HG02852 (cell line): ENCODE measurements at regions not wholly inside any gene's neighbourhood (a gene's known extent, or its start where the extent isn't known, plus 50 kb on each side); places are given as distances from the start of the nearest gene placed in this dataset.
"Not testable (repeated sequence)": the region's sequence is repeated elsewhere in the genome, so short reads cannot be mapped to it uniquely, and the experiment has no call there.

ENCODE experiments used
- ATAC-seq: cut with Tn5 transposase; IDR thresholded peaks from one replicate; pipeline ENCODE4 v1.9.1; 2021; ENCODE audit warnings: mild to moderate bottlenecking, moderate library complexity; ENCODE audit not compliant: unreplicated experiment

GRCh38 chr10:36766940-36767339 is 358.5 kb upstream of the ANKRD30A start:
- no peak for ATAC-seq

GRCh38 chr10:36766415-36766810 is 359.0 kb upstream of the ANKRD30A start:
- no peak for ATAC-seq

GRCh38 chr10:36765782-36766414 is 359.5 kb upstream of the ANKRD30A start:
- ATAC-seq, result no peak

- no peak for ATAC-seq
These were observed 360.6 kb upstream of the ANKRD30A start for GRCh38 chr10:36764823-36765222.

GRCh38 chr10:36761121-36761520 is 364.3 kb upstream of the ANKRD30A start:
- no peak for ATAC-seq

- ATAC-seq, result no peak
These were observed 366.1 kb upstream of the ANKRD30A start for GRCh38 chr10:36759141-36759805.

GRCh38 chr10:36748128-36748871 is 377.1 kb upstream of the ANKRD30A start:
- ATAC-seq, result no peak

- no peak for ATAC-seq
These were observed 385.4 kb upstream of the ANKRD30A start for GRCh38 chr10:36739884-36740445.

GRCh38 chr10:36738738-36739431 is 386.5 kb upstream of the ANKRD30A start:
- no peak for ATAC-seq

- ATAC-seq, result no peak
These were observed 389.1 kb upstream of the ANKRD30A start for GRCh38 chr10:36736311-36736710.

- ATAC-seq, result not testable (repeated sequence)
These were observed 390.8 kb upstream of the ANKRD30A start for GRCh38 chr10:36734590-36734989.

- ATAC-seq, result no peak
These were observed 395.1 kb upstream of the ANKRD30A start for GRCh38 chr10:36730316-36730715.

GRCh38 chr10:36728626-36729025 is 396.8 kb upstream of the ANKRD30A start:
- no peak for ATAC-seq

- no peak for ATAC-seq
These were observed 399.5 kb upstream of the ANKRD30A start for GRCh38 chr10:36725581-36726520.

GRCh38 chr10:36722777-36723176 is 402.6 kb upstream of the ANKRD30A start:
- no peak for ATAC-seq

GRCh38 chr10:36721871-36722270 is 403.5 kb upstream of the ANKRD30A start:
- ATAC-seq, result no peak

GRCh38 chr10:36720895-36721294 is 404.5 kb upstream of the ANKRD30A start:
- no peak for ATAC-seq

- ATAC-seq, result no peak
These were observed 408.3 kb upstream of the ANKRD30A start for GRCh38 chr10:36717118-36717517.

- no peak for ATAC-seq
These were observed 409.1 kb upstream of the ANKRD30A start for GRCh38 chr10:36716291-36716690.

- no peak for ATAC-seq
These were observed 412.7 kb upstream of the ANKRD30A start for GRCh38 chr10:36712695-36713094.
